GM12875 (cell line): ENCODE measurements at regions not wholly inside any gene's neighbourhood (a gene's known extent, or its start where the extent isn't known, plus 50 kb on each side); places are given as distances from the start of the nearest gene placed in this dataset.

Source experiments
- H3K4me3 ChIP-seq: one replicate; pipeline ENCODE4 v1.5.1; 2011; ENCODE audit warnings: low read depth, low read length, control low read depth
- TF ChIP-seq, protein P1 (sequence below): IDR thresholded peaks from 2 replicates; pipeline ENCODE4 v1.5.1; 2011; ENCODE audit warnings: low read depth, mild to moderate bottlenecking, control low read depth, inconsistent platforms, low read length, moderate library complexity, borderline replicate concordance; ENCODE audit not compliant: insufficient read depth

DNA sequence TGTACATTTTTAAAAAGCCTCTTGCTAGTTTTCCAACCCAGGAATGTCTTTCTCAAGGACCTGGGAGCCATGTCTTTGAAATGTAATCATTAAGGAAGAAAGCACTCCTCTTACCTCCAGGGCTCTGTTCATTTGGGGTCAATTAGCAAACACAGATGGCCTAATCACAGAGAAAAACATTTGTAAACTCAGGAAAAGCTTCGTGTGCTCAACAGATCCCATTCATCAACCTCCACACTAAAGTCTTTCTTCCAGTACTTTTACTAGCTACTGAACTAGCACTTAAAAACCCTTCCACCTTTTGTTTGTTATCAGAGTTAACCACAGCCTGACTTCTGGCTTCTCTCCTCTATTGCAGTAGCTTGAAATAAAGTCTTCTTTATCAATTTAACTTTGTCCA, 441.4 kb downstream of the PCDH20 start:
- TF ChIP-seq, protein P1, sequence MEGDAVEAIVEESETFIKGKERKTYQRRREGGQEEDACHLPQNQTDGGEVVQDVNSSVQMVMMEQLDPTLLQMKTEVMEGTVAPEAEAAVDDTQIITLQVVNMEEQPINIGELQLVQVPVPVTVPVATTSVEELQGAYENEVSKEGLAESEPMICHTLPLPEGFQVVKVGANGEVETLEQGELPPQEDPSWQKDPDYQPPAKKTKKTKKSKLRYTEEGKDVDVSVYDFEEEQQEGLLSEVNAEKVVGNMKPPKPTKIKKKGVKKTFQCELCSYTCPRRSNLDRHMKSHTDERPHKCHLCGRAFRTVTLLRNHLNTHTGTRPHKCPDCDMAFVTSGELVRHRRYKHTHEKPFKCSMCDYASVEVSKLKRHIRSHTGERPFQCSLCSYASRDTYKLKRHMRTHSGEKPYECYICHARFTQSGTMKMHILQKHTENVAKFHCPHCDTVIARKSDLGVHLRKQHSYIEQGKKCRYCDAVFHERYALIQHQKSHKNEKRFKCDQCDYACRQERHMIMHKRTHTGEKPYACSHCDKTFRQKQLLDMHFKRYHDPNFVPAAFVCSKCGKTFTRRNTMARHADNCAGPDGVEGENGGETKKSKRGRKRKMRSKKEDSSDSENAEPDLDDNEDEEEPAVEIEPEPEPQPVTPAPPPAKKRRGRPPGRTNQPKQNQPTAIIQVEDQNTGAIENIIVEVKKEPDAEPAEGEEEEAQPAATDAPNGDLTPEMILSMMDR, result no peak
- no peak overlapping the region for H3K4me3 ChIP-seq

DNA sequence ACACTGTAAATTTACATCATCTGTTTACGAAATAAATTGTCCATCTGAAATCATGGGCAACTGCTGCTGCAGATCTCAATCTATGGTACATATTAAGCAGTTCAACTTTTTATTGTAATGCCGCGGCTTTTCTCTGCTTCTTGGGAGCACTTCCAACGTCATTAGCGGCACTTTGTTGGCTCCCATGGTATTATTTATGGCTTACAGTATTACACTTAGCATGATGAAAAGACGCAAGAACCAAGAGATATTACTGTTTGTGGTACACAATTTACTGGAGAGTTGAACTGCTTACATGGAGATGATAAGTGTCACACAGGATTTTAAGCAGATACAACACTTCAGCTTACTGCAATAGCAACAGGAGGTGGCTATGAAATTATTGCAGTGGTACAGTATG, 442.1 kb downstream of the PCDH20 start:
- H3K4me3 ChIP-seq, result no peak overlapping the region
- TF ChIP-seq, protein P1, result no peak

DNA sequence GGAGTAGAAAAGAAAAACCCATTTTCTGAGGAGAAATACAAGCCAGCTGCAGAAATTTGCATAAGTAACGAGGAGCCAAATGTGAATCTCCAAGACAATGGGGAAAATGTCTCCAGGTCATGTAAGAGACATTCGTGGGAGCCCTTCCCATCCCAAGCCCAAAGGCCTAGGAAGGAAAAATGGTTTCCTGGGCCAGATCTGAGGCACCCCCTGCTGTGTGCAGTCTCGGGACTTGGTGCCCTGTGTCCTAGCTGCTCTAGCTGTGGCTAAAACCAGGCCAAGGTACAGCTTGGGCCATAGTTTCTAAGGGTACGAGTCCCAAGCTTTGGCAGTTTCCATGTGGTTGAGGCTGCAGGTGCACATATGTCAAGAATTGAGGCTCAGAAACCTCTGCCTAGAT, 444.9 kb downstream of the PCDH20 start:
- TF ChIP-seq, protein P1, result no peak
- no peak overlapping the region for H3K4me3 ChIP-seq

DNA sequence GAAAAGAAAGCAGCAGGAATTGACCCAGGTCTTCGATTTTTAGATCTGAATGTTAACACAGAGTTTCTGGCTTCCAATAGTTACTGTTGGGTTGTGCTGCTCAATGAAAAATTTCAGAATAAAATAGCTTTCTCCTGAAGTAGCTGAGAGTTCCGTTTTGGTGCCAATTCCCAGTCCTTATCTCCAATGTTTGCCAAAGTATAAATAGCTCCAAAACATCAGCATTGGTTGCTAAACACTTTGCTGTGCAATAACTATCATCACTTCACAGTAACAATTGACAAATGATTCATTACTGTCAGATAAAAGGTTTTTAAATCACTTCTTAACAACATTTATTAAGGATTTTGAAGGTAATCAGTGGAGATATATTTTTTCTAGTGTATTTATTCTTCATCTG, 446.0 kb downstream of the PCDH20 start:
- TF ChIP-seq, protein P1, result no peak
- H3K4me3 ChIP-seq, result no peak overlapping the region

DNA sequence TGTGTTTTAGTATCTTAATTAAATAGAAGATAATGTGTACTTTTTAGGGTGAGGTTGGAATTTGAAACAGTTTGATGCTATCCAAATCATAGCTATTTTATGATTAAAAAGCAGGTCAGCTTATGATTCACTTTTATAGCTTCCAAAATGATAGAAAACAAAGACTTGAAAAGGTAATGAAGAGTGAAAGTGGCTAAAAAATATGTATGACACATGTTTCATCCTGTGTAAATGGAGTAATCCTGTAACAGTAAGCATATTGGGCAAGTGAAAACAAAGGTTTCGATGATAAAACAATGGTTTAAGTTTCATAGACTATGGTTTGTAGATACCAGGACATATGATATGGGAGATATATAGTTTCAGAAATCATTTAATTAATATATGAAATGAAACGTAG, 456.2 kb downstream of the PCDH20 start:
- TF ChIP-seq, protein P1, result no peak

DNA sequence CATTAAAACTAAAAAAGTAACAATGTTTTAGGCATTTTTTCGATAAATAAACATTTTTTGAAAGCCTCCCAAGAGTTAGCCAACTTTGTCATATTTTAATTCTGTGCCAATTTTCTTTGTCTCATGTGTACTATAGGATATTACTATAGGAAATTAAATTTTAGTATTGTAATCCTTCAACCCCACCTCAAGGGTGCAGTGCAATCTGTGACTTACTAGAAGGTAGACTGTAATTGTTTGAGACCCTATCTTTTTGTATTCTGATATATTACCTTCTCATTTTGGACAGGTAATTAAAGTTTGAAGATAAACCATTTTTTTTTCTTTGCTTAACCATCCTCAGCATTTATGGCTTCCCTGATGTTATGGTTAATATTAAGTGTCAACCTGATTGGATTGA, 457.8 kb downstream of the PCDH20 start:
- TF ChIP-seq, protein P1, result no peak
- no peak overlapping the region for H3K4me3 ChIP-seq

More for the DNA sequence above, 456.2 kb downstream of the PCDH20 start:
- H3K4me3 ChIP-seq, result no peak overlapping the region

DNA sequence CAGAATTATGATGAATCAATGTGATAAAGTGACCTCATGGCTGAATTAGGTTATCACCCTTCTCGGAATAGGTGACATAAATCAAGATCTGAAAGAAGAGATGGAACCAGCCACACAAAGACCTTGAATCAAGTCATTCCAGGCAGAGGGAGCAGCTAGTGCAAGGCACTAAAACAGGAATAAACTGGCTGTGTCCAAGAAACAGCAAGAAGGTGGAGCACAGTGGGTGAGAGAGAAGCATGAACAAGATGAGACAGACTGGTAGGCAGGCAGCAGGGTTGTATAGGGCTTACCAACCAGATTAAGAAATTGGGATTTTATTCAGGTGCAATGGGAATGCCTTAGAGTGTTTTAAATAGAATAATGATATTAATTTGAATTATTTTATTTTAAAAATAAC, 470.3 kb downstream of the PCDH20 start:
- TF ChIP-seq, protein P1, result no peak
- H3K4me3 ChIP-seq, result no peak overlapping the region
